Ishikawa (cell line): ENCODE measurements at regions not wholly inside any gene's neighbourhood (a gene's known extent, or its start where the extent isn't known, plus 50 kb on each side); places are given as distances from the start of the nearest gene placed in this dataset.

Experiments used
- CEBPB ChIP-seq: IDR thresholded peaks from 2 replicates; pipeline ENCODE4 v1.6.1; 2012
- CREB1 ChIP-seq: IDR thresholded peaks from 2 replicates; pipeline ENCODE4 v1.6.1; 2012; ENCODE audit warnings: low read depth
- EP300 ChIP-seq: IDR thresholded peaks from 2 replicates; pipeline ENCODE4 v1.6.1; 2012; ENCODE audit warnings: borderline replicate concordance
- MAX ChIP-seq: IDR thresholded peaks from 2 replicates; pipeline ENCODE4 v1.6.1; 2012
- RAD21 ChIP-seq: IDR thresholded peaks from 2 replicates; pipeline ENCODE4 v1.6.1; 2012; ENCODE audit warnings: low read depth
- REST ChIP-seq: IDR thresholded peaks from 2 replicates; pipeline ENCODE4 v1.6.1; 2012; ENCODE audit warnings: low read depth, mild to moderate bottlenecking
- TAF1 ChIP-seq: IDR thresholded peaks from 2 replicates; pipeline ENCODE4 v1.6.1; 2012; ENCODE audit warnings: low read depth, mild to moderate bottlenecking
- TCF12 ChIP-seq: IDR thresholded peaks from 2 replicates; pipeline ENCODE4 v1.6.1; 2012; ENCODE audit warnings: low read depth
- USF1 ChIP-seq: IDR thresholded peaks from 2 replicates; pipeline ENCODE4 v1.6.1; 2012
- ZBTB7A ChIP-seq: IDR thresholded peaks from 2 replicates; pipeline ENCODE4 v1.6.1; 2012; ENCODE audit warnings: low read depth

- no peak for TF ChIP-seq TCF12
- TF ChIP-seq ZBTB7A, result no peak
- TF ChIP-seq CREB1, result no peak
- TF ChIP-seq TAF1, result no peak
- no peak for TF ChIP-seq EP300
- no peak for TF ChIP-seq REST
- no peak for TF ChIP-seq RAD21
- no peak for TF ChIP-seq CEBPB
- no peak for TF ChIP-seq MAX
- no peak for TF ChIP-seq USF1
These were observed 149.3 kb upstream of the COL5A1 start for GRCh38 chr9:134492281-134492691.
